GM21723 (cell line): ENCODE measurements at regions not wholly inside any gene's neighbourhood (a gene's known extent, or its start where the extent isn't known, plus 50 kb on each side); places are given as distances from the start of the nearest gene placed in this dataset.
"Not testable (repeated sequence)": the region's sequence is repeated elsewhere in the genome, so short reads cannot be mapped to it uniquely, and the experiment has no call there.

Experiments used
- ATAC-seq: cut with Tn5 transposase; IDR thresholded peaks from one replicate; pipeline ENCODE4 v1.9.1; 2021; ENCODE audit warnings: mild to moderate bottlenecking, moderate library complexity; ENCODE audit not compliant: unreplicated experiment

- no peak for ATAC-seq
These were observed 77.8 kb downstream of the TEX36 start for GRCh38 chr10:125605167-125605566.

- no peak for ATAC-seq
These were observed 80.1 kb downstream of the TEX36 start for GRCh38 chr10:125602825-125603224.

- no peak for ATAC-seq
These were observed 83.8 kb downstream of the TEX36 start for GRCh38 chr10:125599194-125599593.

- no peak for ATAC-seq
These were observed 87.1 kb downstream of the TEX36 start for GRCh38 chr10:125595911-125596310.

GRCh38 chr10:125593644-125594043 is 89.3 kb downstream of the TEX36 start:
- ATAC-seq: no peak

- no peak for ATAC-seq
These were observed 90.1 kb downstream of the TEX36 start for GRCh38 chr10:125592897-125593296.

- no peak for ATAC-seq
These were observed 91.1 kb downstream of the TEX36 start for GRCh38 chr10:125591886-125592285.

- not testable (repeated sequence) for ATAC-seq
These were observed 94.2 kb downstream of the TEX36 start for GRCh38 chr10:125588738-125589137.

GRCh38 chr10:125584954-125585353 is 98.0 kb downstream of the TEX36 start:
- ATAC-seq: no peak

GRCh38 chr10:125578658-125579315 is 104.2 kb downstream of the TEX36 start:
- ATAC-seq: no peak

- ATAC-seq: no peak
These were observed 107.1 kb downstream of the TEX36 start for GRCh38 chr10:125575843-125576242.

- no peak for ATAC-seq
These were observed 114.8 kb downstream of the TEX36 start for GRCh38 chr10:125568156-125568555.

GRCh38 chr10:125567529-125567928 is 115.4 kb downstream of the TEX36 start:
- ATAC-seq: no peak

GRCh38 chr10:125565046-125565445 is 117.9 kb downstream of the TEX36 start:
- no peak for ATAC-seq

GRCh38 chr10:125564570-125564969 is 118.4 kb downstream of the TEX36 start:
- no peak for ATAC-seq

GRCh38 chr10:125562737-125563136 is 120.2 kb downstream of the TEX36 start:
- no peak for ATAC-seq

GRCh38 chr10:125560947-125561346 is 122.0 kb downstream of the TEX36 start:
- no peak for ATAC-seq

GRCh38 chr10:125559210-125559609 is 123.8 kb downstream of the TEX36 start:
- ATAC-seq: peak; percentile 73

GRCh38 chr10:125557801-125558505 is 125.0 kb downstream of the TEX36 start:
- ATAC-seq: no peak

GRCh38 chr10:125557311-125557710 is 125.7 kb downstream of the TEX36 start:
- no peak for ATAC-seq

GRCh38 chr10:125556882-125557281 is 126.1 kb downstream of the TEX36 start:
- no peak for ATAC-seq

GRCh38 chr10:125555743-125556142 is 127.2 kb downstream of the TEX36 start:
- ATAC-seq: no peak

GRCh38 chr10:125555267-125555666 is 127.7 kb downstream of the TEX36 start:
- no peak for ATAC-seq
